DMS53 treated with DMSO at 0.1 percent for 48 hours (cell line): ENCODE measurements at regions not wholly inside any gene's neighbourhood (a gene's known extent, or its start where the extent isn't known, plus 50 kb on each side); places are given as distances from the start of the nearest gene placed in this dataset.

Source experiments
- DNase-seq: peaks from one replicate; lab custom pipeline; 2025; ENCODE audit not compliant: unreplicated experiment; lab: John Stamatoyannopoulos, UW

- no peak for DNase-seq
Observed at GRCh38 chr13:53807251-53807834, 778.7 kb downstream of the OLFM4 start.

DNA sequence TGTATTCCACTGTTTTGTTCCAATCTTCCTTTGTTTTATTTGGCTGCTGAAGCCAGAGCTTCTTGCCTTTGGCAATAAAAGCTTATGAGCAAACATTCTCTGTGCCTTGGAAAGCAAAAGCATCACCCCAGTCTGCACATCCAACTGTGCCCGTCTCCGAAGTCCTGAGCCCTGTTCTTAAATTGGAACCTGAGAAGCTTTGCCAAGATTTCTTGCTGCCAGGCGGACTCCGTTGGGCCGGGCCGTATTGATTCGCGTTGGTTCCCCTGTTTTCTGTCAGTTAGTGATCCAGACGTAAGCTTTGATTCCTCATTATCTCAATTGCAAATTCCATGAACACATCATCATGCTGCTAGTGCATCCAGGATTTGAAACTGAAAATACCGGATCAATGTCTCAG lies 793.0 kb downstream of the OLFM4 start:
- no peak for DNase-seq

- DNase-seq, result no peak
Observed at GRCh38 chr13:53822136-53822535, 793.5 kb downstream of the OLFM4 start.

- no peak for DNase-seq
Observed at GRCh38 chr13:53839461-53839860, 810.8 kb downstream of the OLFM4 start.

DNA sequence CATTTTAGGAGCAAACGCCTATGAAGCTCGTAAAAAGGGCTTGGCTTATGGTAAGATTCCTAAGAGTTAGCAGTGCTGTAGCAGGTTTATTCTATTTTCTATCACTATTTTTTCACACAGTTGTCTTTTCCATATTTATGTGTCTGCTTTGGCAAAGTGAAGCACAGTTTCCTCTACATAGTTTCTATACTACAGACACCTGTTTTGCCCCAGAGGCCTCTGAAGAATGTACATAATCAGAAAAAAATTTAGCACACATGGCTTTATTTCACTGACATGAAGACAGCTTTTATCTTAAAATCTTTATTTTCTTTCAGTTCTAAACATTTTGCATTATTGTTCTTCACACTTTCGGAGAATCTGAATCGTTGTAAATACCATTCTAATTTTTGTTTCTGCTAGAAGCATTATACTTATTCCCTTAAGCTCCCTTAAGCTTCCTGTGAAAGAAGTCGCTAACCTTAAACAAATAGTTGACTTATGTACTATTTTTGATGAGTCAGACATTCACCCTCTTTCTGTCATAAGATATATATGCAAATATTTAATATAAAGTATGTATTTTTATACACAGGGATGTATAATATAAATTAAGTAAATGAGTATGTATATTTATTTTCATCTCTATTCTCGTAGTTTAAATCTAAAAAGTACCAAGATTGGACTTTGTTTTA lies 816.0 kb downstream of the OLFM4 start:
- no peak for DNase-seq

DNA sequence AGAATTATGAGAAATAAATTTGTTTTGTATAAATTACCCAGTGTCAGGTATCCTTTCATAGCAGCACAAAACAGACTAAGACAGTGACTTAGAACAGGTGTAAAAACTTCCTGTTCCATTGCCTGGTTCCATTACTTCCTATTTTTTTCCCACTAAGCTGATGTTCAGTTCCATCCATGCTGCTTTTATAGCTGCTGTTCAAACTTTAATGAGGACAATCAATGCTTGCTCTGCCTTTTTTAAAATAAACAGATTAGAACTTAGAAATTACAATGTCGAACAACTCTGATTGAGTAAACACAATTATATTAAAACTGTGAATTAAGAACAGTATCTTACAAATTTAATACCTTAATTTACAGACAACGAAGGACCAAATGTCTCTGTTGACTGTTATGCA lies 818.9 kb downstream of the OLFM4 start:
- DNase-seq, result peak; percentile 43

- peak; percentile 68 for DNase-seq
Observed at GRCh38 chr13:53848366-53848961, 819.9 kb downstream of the OLFM4 start.

DNA sequence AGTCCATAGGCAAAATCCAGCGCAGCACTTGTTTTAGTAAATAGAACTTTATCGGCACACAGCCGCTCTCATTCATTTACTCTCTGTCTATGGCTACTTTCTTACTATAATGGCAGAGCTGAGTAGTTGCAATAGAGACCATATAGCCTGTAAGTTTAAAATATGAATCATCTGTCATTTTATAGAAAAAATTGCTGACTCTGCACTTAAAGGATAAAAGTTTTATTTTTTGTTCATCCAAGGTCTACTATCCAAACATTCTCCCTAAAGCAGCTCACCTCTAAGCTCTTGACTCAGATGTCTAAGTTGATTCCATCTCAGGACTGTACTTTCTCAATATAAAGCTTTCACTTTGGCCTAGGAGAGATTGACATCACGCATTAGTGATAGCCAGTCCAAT lies 825.7 kb downstream of the OLFM4 start:
- DNase-seq, result no peak

GRCh38 chr13:53856573-53857195 lies 828.1 kb downstream of the OLFM4 start:
- no peak for DNase-seq

- no peak for DNase-seq
Observed at GRCh38 chr13:53863520-53863919, 834.9 kb downstream of the OLFM4 start.

DNA sequence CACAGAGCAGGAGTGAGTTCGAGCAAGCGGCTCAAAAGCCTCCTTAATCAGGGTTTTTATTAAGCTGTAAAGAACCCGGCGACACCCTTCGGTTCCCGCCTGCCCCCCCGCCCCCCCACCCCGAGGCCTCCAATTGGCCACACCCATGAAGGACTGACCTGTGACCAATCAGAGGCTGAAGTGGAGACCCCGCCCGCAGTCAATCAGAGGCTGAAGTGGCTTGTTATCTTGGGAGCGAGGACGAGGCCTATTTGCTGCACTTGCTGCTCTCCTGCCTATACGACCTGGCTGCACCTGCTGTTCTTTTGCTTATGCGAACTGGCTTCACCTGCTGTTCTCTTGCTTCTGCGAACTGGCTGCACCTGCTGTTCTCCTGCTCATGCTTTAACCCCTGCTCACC lies 844.9 kb downstream of the OLFM4 start:
- DNase-seq, result peak; percentile 93

GRCh38 chr13:53878861-53879260 lies 850.2 kb downstream of the OLFM4 start:
- DNase-seq, result no peak

GRCh38 chr13:53885997-53886396 lies 857.4 kb downstream of the OLFM4 start:
- DNase-seq, result no peak

DNA sequence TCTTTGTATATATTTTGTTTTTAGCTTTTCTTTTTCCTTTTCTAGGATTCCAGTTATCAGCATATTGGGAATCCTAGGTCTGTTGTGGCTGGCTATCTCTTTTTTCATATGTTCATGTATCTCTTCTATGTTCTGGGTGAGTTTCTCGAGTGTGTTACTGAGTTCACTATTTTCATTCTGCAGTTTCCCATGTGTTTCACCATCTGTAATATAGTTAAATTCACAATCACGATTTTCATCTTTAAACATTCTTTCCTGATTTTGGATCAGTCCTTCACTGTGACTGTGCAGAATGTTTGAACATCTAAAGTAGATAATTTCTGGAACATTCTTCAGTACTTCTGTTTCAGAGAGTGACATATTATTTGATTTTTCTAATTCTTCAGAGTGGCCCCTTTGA lies 862.1 kb downstream of the OLFM4 start:
- no peak for DNase-seq

GRCh38 chr13:53901593-53901992 lies 873.0 kb downstream of the OLFM4 start:
- no peak for DNase-seq

DNA sequence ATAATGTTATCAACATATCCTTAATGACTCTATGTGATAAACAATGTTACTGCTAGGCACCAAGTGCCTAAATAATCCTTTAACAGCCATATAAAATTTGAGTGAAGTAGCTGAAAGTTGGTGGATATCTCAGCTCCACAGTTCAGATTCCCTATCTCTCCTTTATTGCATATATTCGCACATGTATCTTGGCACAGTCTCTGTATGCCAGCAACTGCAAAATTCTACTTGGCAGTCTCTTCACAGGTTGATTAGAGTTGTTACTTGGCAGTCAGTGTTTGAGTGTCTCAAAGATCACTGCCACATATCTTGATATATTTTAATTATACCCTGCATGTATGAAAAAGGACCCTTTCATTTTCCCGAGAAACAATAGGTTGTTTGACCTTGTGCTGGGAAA lies 879.3 kb downstream of the OLFM4 start:
- no peak for DNase-seq

DNA sequence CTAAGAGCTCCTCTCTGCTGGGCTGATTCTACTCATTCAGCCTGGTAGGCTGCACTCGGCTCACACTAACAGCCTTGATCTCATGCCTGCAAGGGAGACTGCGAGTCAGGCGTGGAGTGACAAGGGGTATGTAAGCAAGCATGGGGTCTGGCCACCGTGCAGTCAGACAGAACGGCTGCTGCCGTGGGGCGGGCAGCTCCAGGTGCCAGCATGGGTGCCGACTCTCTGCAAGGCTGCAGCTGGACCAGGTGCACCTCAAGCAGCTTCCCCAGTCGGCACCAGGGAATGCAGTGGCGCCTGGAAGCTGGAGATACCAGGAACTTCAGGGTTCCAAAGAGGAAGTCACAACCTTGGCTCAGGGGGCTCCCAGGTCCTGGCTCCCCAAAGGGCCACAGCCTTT lies 892.3 kb downstream of the OLFM4 start:
- no peak for DNase-seq

DNA sequence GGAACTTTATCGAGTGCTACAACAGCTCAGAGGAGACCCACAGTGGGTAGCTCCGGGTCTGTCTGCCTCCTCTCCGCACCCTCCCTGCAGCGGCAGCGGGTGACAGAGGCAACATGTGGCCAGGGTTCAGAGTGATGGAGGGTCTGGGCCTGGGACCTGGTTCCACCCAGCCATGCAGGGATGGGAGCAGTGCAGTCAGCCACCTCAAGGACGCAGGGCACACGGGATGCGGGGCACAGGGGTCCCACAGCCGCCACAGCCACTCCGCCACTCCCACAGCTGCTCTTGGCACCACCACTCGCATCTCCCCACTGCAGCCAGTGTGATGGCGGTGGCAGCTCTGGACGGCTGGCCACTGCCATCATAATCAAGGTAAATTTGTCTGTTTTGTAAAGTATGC lies 892.9 kb downstream of the OLFM4 start:
- DNase-seq, result no peak

DNA sequence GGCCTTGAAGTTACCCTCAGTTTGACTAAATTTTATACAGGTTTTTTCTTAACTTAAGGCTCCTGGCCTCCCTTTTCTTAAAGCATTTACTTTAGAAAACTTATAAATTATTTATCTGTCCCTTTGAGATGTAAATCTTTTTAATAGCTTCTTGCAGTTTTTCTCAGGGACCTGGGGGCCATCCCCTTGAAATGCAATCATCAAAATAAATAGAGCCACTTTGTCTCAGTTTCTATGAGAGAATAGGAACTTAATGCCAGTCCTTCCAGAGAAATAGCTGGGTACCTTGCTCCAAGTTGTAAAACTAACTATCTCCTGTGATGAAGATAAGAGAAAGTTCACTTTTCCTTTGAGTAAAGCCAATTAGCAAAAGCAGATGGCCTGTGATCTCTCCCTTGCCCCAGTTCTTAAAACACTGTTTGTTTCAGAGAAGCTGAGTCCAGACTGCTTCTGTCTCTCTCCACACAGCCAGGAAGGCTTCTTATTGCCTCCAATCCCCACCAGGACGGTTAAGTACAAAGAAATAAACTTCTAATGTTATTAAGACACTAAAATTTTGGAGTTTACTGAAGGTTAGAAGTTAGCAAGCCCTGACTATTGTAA lies 913.1 kb downstream of the OLFM4 start:
- no peak for DNase-seq

GRCh38 chr13:53946500-53946899 lies 917.9 kb downstream of the OLFM4 start:
- DNase-seq, result no peak

- no peak for DNase-seq
Observed at GRCh38 chr13:53953183-53953582, 924.6 kb downstream of the OLFM4 start.
